Fibroblast of pulmonary artery (primary cell): ENCODE measurements at regions not wholly inside any gene's neighbourhood (a gene's known extent, or its start where the extent isn't known, plus 50 kb on each side); places are given as distances from the start of the nearest gene placed in this dataset.

ENCODE experiments used
- DNase-seq: peaks from one replicate; pipeline ENCODE4 v3.0.0-alpha.2; 2010; ENCODE audit warnings: low read depth
- H3K4me3 ChIP-seq: replicated peaks from 2 replicates; pipeline ENCODE4 v1.5.1; 2011; ENCODE audit warnings: low read depth, mild to moderate bottlenecking, control low read depth, low read length, moderate library complexity
- CTCF ChIP-seq: IDR thresholded peaks from 2 replicates; pipeline ENCODE4 v1.5.1; 2011; ENCODE audit warnings: mild to moderate bottlenecking, control low read depth, low read length, inconsistent platforms; ENCODE audit errors: missing control alignments

GRCh38 chr18:42588786-42589185 lies 526.7 kb downstream of the RIT2 start:
- no peak for DNase-seq
- no peak for TF ChIP-seq CTCF
- no peak overlapping the region for H3K4me3 ChIP-seq

GRCh38 chr18:42604820-42605219 lies 510.7 kb downstream of the RIT2 start:
- no peak for DNase-seq
- no peak for TF ChIP-seq CTCF
- H3K4me3 ChIP-seq = no peak overlapping the region

GRCh38 chr18:42606886-42607495 lies 508.5 kb downstream of the RIT2 start:
- H3K4me3 ChIP-seq = no peak overlapping the region
- no peak for TF ChIP-seq CTCF
- DNase-seq = no peak

GRCh38 chr18:42611134-42611533 lies 504.4 kb downstream of the RIT2 start:
- DNase-seq = no peak
- no peak for TF ChIP-seq CTCF
- H3K4me3 ChIP-seq = no peak overlapping the region

GRCh38 chr18:42614619-42615293 lies 500.7 kb downstream of the RIT2 start:
- H3K4me3 ChIP-seq = no peak overlapping the region
- no peak for TF ChIP-seq CTCF
- peak; percentile 72 for DNase-seq

- no peak for DNase-seq
- H3K4me3 ChIP-seq = no peak overlapping the region
- TF ChIP-seq CTCF = no peak
These were observed 498.3 kb downstream of the RIT2 start for GRCh38 chr18:42617221-42617620.

- no peak for DNase-seq
- no peak for TF ChIP-seq CTCF
- H3K4me3 ChIP-seq = no peak overlapping the region
These were observed 495.7 kb downstream of the RIT2 start for GRCh38 chr18:42619771-42620170.
